H1 (cell line): ENCODE measurements at regions not wholly inside any gene's neighbourhood (a gene's known extent, or its start where the extent isn't known, plus 50 kb on each side); places are given as distances from the start of the nearest gene placed in this dataset.

ENCODE experiments used
- CHD2 ChIP-seq: IDR thresholded peaks from 2 replicates; pipeline ENCODE4 v1.6.1; 2012; ENCODE audit warnings: low read length, improper control_type of control experiment
- GTF2F1 ChIP-seq: IDR thresholded peaks from 2 replicates; pipeline ENCODE4 v1.6.1; 2012; ENCODE audit warnings: low read depth, low read length, improper control_type of control experiment, borderline replicate concordance
- POLR2AphosphoS5 ChIP-seq: IDR thresholded peaks from 2 replicates; pipeline ENCODE4 v1.6.1; 2011; ENCODE audit warnings: low read depth, low read length

DNA sequence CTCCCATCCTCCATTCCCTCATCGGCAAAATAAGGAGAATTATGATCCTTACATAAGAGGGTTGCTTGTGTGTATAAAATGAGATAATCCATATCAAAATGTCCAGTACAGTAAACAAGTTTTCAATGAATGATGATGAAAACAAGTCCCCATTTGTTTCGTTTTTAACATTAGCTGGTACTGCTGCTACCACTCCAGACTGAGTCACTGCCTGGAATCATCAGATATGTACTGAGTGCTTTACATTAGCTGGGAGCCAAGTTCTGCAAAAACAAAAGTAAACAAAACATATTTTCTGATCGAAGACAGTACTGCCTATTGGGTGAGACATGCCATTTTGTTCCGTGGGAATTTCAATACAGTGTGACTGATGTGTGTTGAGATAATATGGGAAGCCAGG, 123.2 kb upstream of the IGFBP7 start:
- TF ChIP-seq POLR2AphosphoS5 (no peak), GTF2F1 (no peak), CHD2 (no peak)
